ENCODE measurements at regions not wholly inside any gene's neighbourhood (a gene's known extent, or its start where the extent isn't known, plus 50 kb on each side); places are given as distances from the start of the nearest gene placed in this dataset.

GRCh38 chr4:114495471-114495928 lies 103.1 kb upstream of the UGT8 start:
- DNase-seq (ENCODE audit: low spot score), result no peak
- TF ChIP-seq CTCF (IDR thresholded peaks at IDR 0.05; ENCODE audit: borderline replicate concordance, control extremely low read depth, extremely low read depth, insufficient read depth, missing control alignments), result no peak
- in situ Hi-C loops (cut with MboI; ENCODE audit: low sequenced_read_pairs, unreplicated experiment), result no loop called here

GRCh38 chr4:114497116-114497515 lies 101.5 kb upstream of the UGT8 start:
- no peak for TF ChIP-seq CTCF (IDR thresholded peaks at IDR 0.05; ENCODE audit: borderline replicate concordance, control extremely low read depth, extremely low read depth, insufficient read depth, missing control alignments)
- in situ Hi-C loops (cut with MboI; ENCODE audit: low sequenced_read_pairs, unreplicated experiment), result no loop called here

GRCh38 chr4:114509340-114509739 lies 89.3 kb upstream of the UGT8 start:
- in situ Hi-C loops (cut with MboI; ENCODE audit: low sequenced_read_pairs, unreplicated experiment), result no loop called here
- no peak for TF ChIP-seq CTCF (IDR thresholded peaks at IDR 0.05; ENCODE audit: borderline replicate concordance, control extremely low read depth, extremely low read depth, insufficient read depth, missing control alignments)
- no peak for DNase-seq (ENCODE audit: low spot score)

More at GRCh38 chr4:114497116-114497515, 101.5 kb upstream of the UGT8 start:
- DNase-seq (ENCODE audit: low spot score), result no peak

GRCh38 chr4:114512595-114513295 lies 85.9 kb upstream of the UGT8 start:
- in situ Hi-C loops (cut with MboI; ENCODE audit: low sequenced_read_pairs, unreplicated experiment), result no loop called here
- no peak for DNase-seq (ENCODE audit: low spot score)
- TF ChIP-seq CTCF (IDR thresholded peaks at IDR 0.05; ENCODE audit: borderline replicate concordance, control extremely low read depth, extremely low read depth, insufficient read depth, missing control alignments), result no peak

GRCh38 chr4:114519368-114519767 lies 79.2 kb upstream of the UGT8 start:
- in situ Hi-C loops (cut with MboI; ENCODE audit: low sequenced_read_pairs, unreplicated experiment), result no loop called here
- no peak for TF ChIP-seq CTCF (IDR thresholded peaks at IDR 0.05; ENCODE audit: borderline replicate concordance, control extremely low read depth, extremely low read depth, insufficient read depth, missing control alignments)

GRCh38 chr4:114527170-114527569 lies 71.4 kb upstream of the UGT8 start:
- DNase-seq (ENCODE audit: low spot score), result no peak
- in situ Hi-C loops (cut with MboI; ENCODE audit: low sequenced_read_pairs, unreplicated experiment), result no loop called here
- no peak for TF ChIP-seq CTCF (IDR thresholded peaks at IDR 0.05; ENCODE audit: borderline replicate concordance, control extremely low read depth, extremely low read depth, insufficient read depth, missing control alignments)

More at GRCh38 chr4:114519368-114519767, 79.2 kb upstream of the UGT8 start:
- DNase-seq (ENCODE audit: low spot score), result no peak

All from GM13976 (cell line).